ENCODE measurements at regions not wholly inside any gene's neighbourhood (a gene's known extent, or its start where the extent isn't known, plus 50 kb on each side); places are given as distances from the start of the nearest gene placed in this dataset.

- TF ChIP-seq SETDB1 (IDR thresholded peaks at IDR 0.05; ENCODE audit: insufficient read length, low read length) (no peak), TCF7L2 (IDR thresholded peaks at IDR 0.05; ENCODE audit: borderline replicate concordance, low read depth, low read length) (no peak), ZNF747 (tag by site-specific recombination; IDR thresholded peaks at IDR 0.05) (no peak), ZNF555 (tag by site-specific recombination; conservative IDR thresholded peaks at IDR 0.05) (no peak), ZSCAN16 (tag by site-specific recombination; IDR thresholded peaks at IDR 0.05) (no peak), ZNF514 (tag by site-specific recombination; IDR thresholded peaks at IDR 0.05) (no peak), OVOL3 (tag by site-specific recombination; IDR thresholded peaks at IDR 0.05) (no peak)
- TF ChIP-seq, protein P1, sequence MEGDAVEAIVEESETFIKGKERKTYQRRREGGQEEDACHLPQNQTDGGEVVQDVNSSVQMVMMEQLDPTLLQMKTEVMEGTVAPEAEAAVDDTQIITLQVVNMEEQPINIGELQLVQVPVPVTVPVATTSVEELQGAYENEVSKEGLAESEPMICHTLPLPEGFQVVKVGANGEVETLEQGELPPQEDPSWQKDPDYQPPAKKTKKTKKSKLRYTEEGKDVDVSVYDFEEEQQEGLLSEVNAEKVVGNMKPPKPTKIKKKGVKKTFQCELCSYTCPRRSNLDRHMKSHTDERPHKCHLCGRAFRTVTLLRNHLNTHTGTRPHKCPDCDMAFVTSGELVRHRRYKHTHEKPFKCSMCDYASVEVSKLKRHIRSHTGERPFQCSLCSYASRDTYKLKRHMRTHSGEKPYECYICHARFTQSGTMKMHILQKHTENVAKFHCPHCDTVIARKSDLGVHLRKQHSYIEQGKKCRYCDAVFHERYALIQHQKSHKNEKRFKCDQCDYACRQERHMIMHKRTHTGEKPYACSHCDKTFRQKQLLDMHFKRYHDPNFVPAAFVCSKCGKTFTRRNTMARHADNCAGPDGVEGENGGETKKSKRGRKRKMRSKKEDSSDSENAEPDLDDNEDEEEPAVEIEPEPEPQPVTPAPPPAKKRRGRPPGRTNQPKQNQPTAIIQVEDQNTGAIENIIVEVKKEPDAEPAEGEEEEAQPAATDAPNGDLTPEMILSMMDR (tag by site-specific recombination; IDR thresholded peaks at IDR 0.05) = no peak
Measured at GRCh38 chr10:29023678-29024077, 265.2 kb upstream of the LYZL1 start.
